Ascending aorta (tissue), 2 donors: ENCODE measurements at regions not wholly inside any gene's neighbourhood (a gene's known extent, or its start where the extent isn't known, plus 50 kb on each side); places are given as distances from the start of the nearest gene placed in this dataset.

Experiments
- DNase-seq, 2 donors: peaks; one replicate each; pipeline ENCODE4 v3.0.0-alpha.2; 2019; ENCODE audit warnings: low spot score in 2 of 2
- H3K27ac ChIP-seq, 2 donors: fragments of 200-600 bp; sonication (generic); one replicate each; pipeline ENCODE4 v1.5.1; 2016 to 2017; ENCODE audit warnings: mild to moderate bottlenecking in 1 of 2
- H3K27me3 ChIP-seq: fragments of 200-600 bp; sonication (generic); one replicate; pipeline ENCODE4 v1.5.1; 2017
- H3K36me3 ChIP-seq, 2 donors: fragments of 200-600 bp; sonication (generic); one replicate each; pipeline ENCODE4 v1.5.1; 2016
- H3K4me1 ChIP-seq, 2 donors: fragments of 200-600 bp; sonication (generic); one replicate each; pipeline ENCODE4 v1.5.1; 2016 to 2017; ENCODE audit warnings: mild to moderate bottlenecking in 1 of 2
- H3K4me3 ChIP-seq, 2 donors: fragments of 200-600 bp; sonication (generic); one replicate each; pipeline ENCODE4 v1.5.1; 2016 to 2017; ENCODE audit warnings: mild to moderate bottlenecking in 1 of 2
- H3K9me3 ChIP-seq, 2 donors: fragments of 200-600 bp; sonication (generic); one replicate each; pipeline ENCODE4 v1.5.1; 2016
- CTCF ChIP-seq, 3 experiments: fragments of 200-600 bp in 2 of 3; fragments of 450-650 bp in 1 of 3; sonication (generic) in 2 of 3; IDR thresholded peaks; one replicate each; pipeline ENCODE4 v1.5.1; 2016 to 2019; ENCODE audit warnings: antibody characterized with exemption in 3 of 3, mild to moderate bottlenecking in 1 of 3, moderate library complexity in 1 of 3
- intact Hi-C: fragments of 100-400 bp; cut with DNase I; formaldehyde crosslinking; loops from one replicate; pipeline ENCODE4 v1.15.1; 2023

DNA sequence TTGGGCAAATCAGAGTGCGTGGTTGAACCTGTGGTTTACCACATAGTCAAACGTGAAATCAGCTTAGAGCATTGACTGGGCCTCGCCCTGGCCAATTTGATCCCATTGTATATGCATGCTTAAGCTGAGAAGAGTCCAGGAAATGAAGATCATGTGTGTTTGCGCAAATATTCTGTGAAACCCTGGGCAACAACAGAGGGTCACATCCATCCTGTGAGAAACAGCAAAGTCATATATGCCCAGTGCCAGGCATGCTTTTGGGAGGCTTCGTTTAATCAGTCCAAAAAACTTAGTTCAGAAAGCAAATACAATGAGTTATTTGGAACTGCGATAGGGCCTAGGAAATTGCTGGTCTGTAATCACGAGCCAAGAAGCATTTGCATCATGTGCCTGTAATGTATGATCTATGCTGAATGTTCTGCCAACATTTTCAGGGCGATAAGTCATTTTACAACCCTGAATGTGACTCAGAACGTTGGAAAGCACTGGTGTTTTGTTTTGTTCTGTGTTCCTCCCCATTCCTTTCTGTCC, 412.1 kb upstream of the CELF2 start:
- DNase-seq = peak in 1 of 2 donors; percentile 81
- H3K27ac ChIP-seq = peak overlapping the region; percentile 74 to 80
- H3K36me3 ChIP-seq = no peaks in the 10 kb centered on the region
- no peak overlapping the region for H3K4me3 ChIP-seq
- TF ChIP-seq CTCF (IDR thresholded peaks at IDR 0.05) = no peak
- no peaks in the 10 kb centered on the region for H3K9me3 ChIP-seq
- no peaks in the 10 kb centered on the region for H3K27me3 ChIP-seq
- intact Hi-C loops = loop anchor here (2.0 to 5.0 kb wide), 5 partner anchors 17 to 412 kb away; partner anchors contain the start of gene CELF2
- H3K4me1 ChIP-seq = no peaks in the 10 kb centered on the region

- no peak for TF ChIP-seq CTCF (IDR thresholded peaks at IDR 0.05)
- DNase-seq = no peak
- Histone ChIP-seq H3K36me3 (no peaks in the 10 kb centered on the region), H3K27ac (no peak overlapping the region), H3K9me3 (no peaks in the 10 kb centered on the region), H3K4me1 (peaks cover 0 to 5% of the 10 kb centered on the region in 2 donors), H3K4me3 (no peak overlapping the region), H3K27me3 (no peaks in the 10 kb centered on the region)
- intact Hi-C loops = loop anchor here (5.0 kb wide), 3 partner anchors 188 to 408 kb away; partner anchors contain the start of gene CELF2
Measured at GRCh38 chr10:10609379-10609955, 408.2 kb upstream of the CELF2 start.

DNA sequence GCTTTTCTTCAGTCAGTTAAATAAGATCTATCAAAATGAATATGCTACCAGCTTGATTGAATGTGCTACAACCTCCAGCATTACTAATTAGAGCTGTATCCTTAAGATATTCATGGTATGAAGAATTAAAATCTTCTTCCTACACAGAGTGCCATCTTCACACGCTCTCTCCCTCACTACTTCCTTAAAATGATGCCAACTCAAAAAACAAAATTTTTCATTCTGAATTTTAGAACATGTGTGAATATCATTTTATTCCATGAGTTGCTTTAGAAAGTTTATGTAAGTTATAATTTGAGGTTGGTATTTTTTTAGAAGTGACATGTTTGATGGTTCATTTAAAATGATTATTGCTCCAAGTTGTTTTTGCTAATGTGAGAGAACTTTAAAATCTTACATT, 407.5 kb upstream of the CELF2 start:
- no peak for TF ChIP-seq CTCF (IDR thresholded peaks at IDR 0.05)
- Histone ChIP-seq H3K36me3 (no peaks in the 10 kb centered on the region), H3K27ac (no peak overlapping the region), H3K27me3 (no peaks in the 10 kb centered on the region), H3K9me3 (no peaks in the 10 kb centered on the region), H3K4me1 (peaks cover 0 to 5% of the 10 kb centered on the region in 2 donors), H3K4me3 (no peak overlapping the region)
- no peak for DNase-seq
- intact Hi-C loops = loop anchor here (5.0 kb wide), 1 partner anchor 47 kb away; no protein-coding TSS in a partner anchor

GRCh38 chr10:10612151-10612550, 405.5 kb upstream of the CELF2 start:
- no peaks in the 10 kb centered on the region for H3K9me3 ChIP-seq
- intact Hi-C loops = loop anchor here (5.0 kb wide), 1 partner anchor 45 kb away; no protein-coding TSS in a partner anchor
- H3K27ac ChIP-seq = no peak overlapping the region
- no peak for TF ChIP-seq CTCF (IDR thresholded peaks at IDR 0.05)
- no peak overlapping the region for H3K4me3 ChIP-seq
- no peak for DNase-seq
- H3K27me3 ChIP-seq = no peaks in the 10 kb centered on the region
- H3K4me1 ChIP-seq = peaks cover 0 to 5% of the 10 kb centered on the region in 2 donors
- H3K36me3 ChIP-seq = no peaks in the 10 kb centered on the region

DNA sequence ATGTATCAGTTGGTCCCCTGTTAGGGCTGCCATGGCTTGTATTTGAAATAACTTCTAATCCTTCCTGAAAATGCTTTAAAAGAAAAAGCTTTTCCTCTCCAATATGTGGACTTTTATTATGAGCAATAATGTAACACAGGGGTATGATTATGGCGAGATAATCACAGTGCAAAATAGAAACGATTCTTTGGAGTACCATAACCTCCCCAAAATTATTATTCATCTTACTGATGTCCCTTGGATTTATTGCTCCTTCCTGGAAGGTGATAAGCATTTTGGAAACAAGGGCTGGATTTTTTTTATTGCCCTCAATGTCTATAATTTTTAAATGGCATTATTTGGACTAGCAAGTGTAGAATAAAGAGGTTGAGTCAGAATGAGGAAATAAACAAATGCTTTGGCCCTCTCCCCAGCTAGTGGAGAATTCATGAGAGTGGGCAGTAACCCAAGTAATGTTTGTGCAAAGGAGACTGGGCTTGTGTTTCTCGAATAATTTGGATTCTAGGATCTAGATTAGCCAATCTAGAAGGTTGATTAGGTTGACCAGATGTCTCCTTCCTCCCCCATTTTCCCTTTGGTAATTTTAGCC, 403.9 kb upstream of the CELF2 start:
- Histone ChIP-seq H3K9me3 (no peaks in the 10 kb centered on the region), H3K4me3 (no peak overlapping the region), H3K36me3 (no peaks in the 10 kb centered on the region), H3K4me1 (peaks cover 0 to 5% of the 10 kb centered on the region in 2 donors), H3K27ac (peak overlapping the region in 1 of 2 donors; percentile 25), H3K27me3 (no peaks in the 10 kb centered on the region)
- DNase-seq = no peak
- intact Hi-C loops = loop anchor here (5.0 kb wide), 1 partner anchor 44 kb away; no protein-coding TSS in a partner anchor
- TF ChIP-seq CTCF (IDR thresholded peaks at IDR 0.05) = no peak
